ENCODE measurements at regions not wholly inside any gene's neighbourhood (a gene's known extent, or its start where the extent isn't known, plus 50 kb on each side); places are given as distances from the start of the nearest gene placed in this dataset.

- Histone ChIP-seq H3K9me3 (ENCODE audit: control insufficient read depth in 5 of 5, low read length in 5 of 5) (no peaks in the 10 kb centered on the region), H3K4me1 (ENCODE audit: control insufficient read depth in 5 of 5, insufficient read depth in 5 of 5, low read length in 5 of 5) (no peaks in the 10 kb centered on the region), H3K4me3 (ENCODE audit: low read depth in 1 of 5, low read length in 5 of 5) (no peak overlapping the region), H3K27ac (ENCODE audit: low read depth, low read length) (no peak overlapping the region), H3K9ac (ENCODE audit: low read length in 5 of 5) (no peak overlapping the region), H3K36me3 (ENCODE audit: control insufficient read depth in 5 of 5, insufficient read depth in 5 of 5, low read length in 5 of 5) (no peaks in the 10 kb centered on the region), H3K27me3 (ENCODE audit: control insufficient read depth in 5 of 5, insufficient read depth in 4 of 5, low read length in 5 of 5) (no peaks in the 10 kb centered on the region)
Measured at GRCh38 chr4:27985522-27985921, 1124.9 kb downstream of the STIM2 start.

GRCh38 chr4:27986476-27986875, 1125.8 kb downstream of the STIM2 start:
- no peaks in the 10 kb centered on the region for H3K4me1 ChIP-seq (ENCODE audit: control insufficient read depth in 5 of 5, insufficient read depth in 5 of 5, low read length in 5 of 5)
- H3K9me3 ChIP-seq (ENCODE audit: control insufficient read depth in 5 of 5, low read length in 5 of 5), result no peaks in the 10 kb centered on the region
- H3K27me3 ChIP-seq (ENCODE audit: control insufficient read depth in 5 of 5, insufficient read depth in 4 of 5, low read length in 5 of 5), result no peaks in the 10 kb centered on the region
- no peaks in the 10 kb centered on the region for H3K36me3 ChIP-seq (ENCODE audit: control insufficient read depth in 5 of 5, insufficient read depth in 5 of 5, low read length in 5 of 5)
- H3K9ac ChIP-seq (ENCODE audit: low read length in 5 of 5), result no peak overlapping the region
- H3K4me3 ChIP-seq (ENCODE audit: low read depth in 1 of 5, low read length in 5 of 5), result no peak overlapping the region
- no peak overlapping the region for H3K27ac ChIP-seq (ENCODE audit: low read depth, low read length)

- Histone ChIP-seq H3K4me1 (ENCODE audit: control insufficient read depth in 5 of 5, insufficient read depth in 5 of 5, low read length in 5 of 5) (no peaks in the 10 kb centered on the region), H3K9me3 (ENCODE audit: control insufficient read depth in 5 of 5, low read length in 5 of 5) (no peaks in the 10 kb centered on the region), H3K9ac (ENCODE audit: low read length in 5 of 5) (no peak overlapping the region), H3K27ac (ENCODE audit: low read depth, low read length) (no peak overlapping the region), H3K36me3 (ENCODE audit: control insufficient read depth in 5 of 5, insufficient read depth in 5 of 5, low read length in 5 of 5) (no peaks in the 10 kb centered on the region), H3K4me3 (ENCODE audit: low read depth in 1 of 5, low read length in 5 of 5) (no peak overlapping the region), H3K27me3 (ENCODE audit: control insufficient read depth in 5 of 5, insufficient read depth in 4 of 5, low read length in 5 of 5) (no peaks in the 10 kb centered on the region)
Measured at GRCh38 chr4:28001698-28002097, 1141.1 kb downstream of the STIM2 start.

- Histone ChIP-seq H3K9ac (ENCODE audit: low read length in 5 of 5) (no peak overlapping the region), H3K9me3 (ENCODE audit: control insufficient read depth in 5 of 5, low read length in 5 of 5) (no peaks in the 10 kb centered on the region), H3K27ac (ENCODE audit: low read depth, low read length) (no peak overlapping the region), H3K27me3 (ENCODE audit: control insufficient read depth in 5 of 5, insufficient read depth in 4 of 5, low read length in 5 of 5) (no peaks in the 10 kb centered on the region), H3K4me1 (ENCODE audit: control insufficient read depth in 5 of 5, insufficient read depth in 5 of 5, low read length in 5 of 5) (no peaks in the 10 kb centered on the region), H3K36me3 (ENCODE audit: control insufficient read depth in 5 of 5, insufficient read depth in 5 of 5, low read length in 5 of 5) (no peaks in the 10 kb centered on the region), H3K4me3 (ENCODE audit: low read depth in 1 of 5, low read length in 5 of 5) (no peak overlapping the region)
Measured at GRCh38 chr4:28004520-28004919, 1143.9 kb downstream of the STIM2 start.

GRCh38 chr4:28006021-28006420, 1145.4 kb downstream of the STIM2 start:
- Histone ChIP-seq H3K27ac (ENCODE audit: low read depth, low read length) (no peak overlapping the region), H3K36me3 (ENCODE audit: control insufficient read depth in 5 of 5, insufficient read depth in 5 of 5, low read length in 5 of 5) (no peaks in the 10 kb centered on the region), H3K9ac (ENCODE audit: low read length in 5 of 5) (no peak overlapping the region), H3K4me1 (ENCODE audit: control insufficient read depth in 5 of 5, insufficient read depth in 5 of 5, low read length in 5 of 5) (no peaks in the 10 kb centered on the region), H3K9me3 (ENCODE audit: control insufficient read depth in 5 of 5, low read length in 5 of 5) (no peaks in the 10 kb centered on the region), H3K4me3 (ENCODE audit: low read depth in 1 of 5, low read length in 5 of 5) (no peak overlapping the region), H3K27me3 (ENCODE audit: control insufficient read depth in 5 of 5, insufficient read depth in 4 of 5, low read length in 5 of 5) (no peaks in the 10 kb centered on the region)

- no peaks in the 10 kb centered on the region for H3K36me3 ChIP-seq (ENCODE audit: control insufficient read depth in 5 of 5, insufficient read depth in 5 of 5, low read length in 5 of 5)
- no peaks in the 10 kb centered on the region for H3K27me3 ChIP-seq (ENCODE audit: control insufficient read depth in 5 of 5, insufficient read depth in 4 of 5, low read length in 5 of 5)
- no peak overlapping the region for H3K27ac ChIP-seq (ENCODE audit: low read depth, low read length)
- H3K9ac ChIP-seq (ENCODE audit: low read length in 5 of 5), result no peak overlapping the region
- no peaks in the 10 kb centered on the region for H3K4me1 ChIP-seq (ENCODE audit: control insufficient read depth in 5 of 5, insufficient read depth in 5 of 5, low read length in 5 of 5)
- no peaks in the 10 kb centered on the region for H3K9me3 ChIP-seq (ENCODE audit: control insufficient read depth in 5 of 5, low read length in 5 of 5)
- H3K4me3 ChIP-seq (ENCODE audit: low read depth in 1 of 5, low read length in 5 of 5), result no peak overlapping the region
Measured at GRCh38 chr4:28007693-28008092, 1147.1 kb downstream of the STIM2 start.

- Histone ChIP-seq H3K27ac (ENCODE audit: low read depth, low read length) (no peak overlapping the region), H3K9me3 (ENCODE audit: control insufficient read depth in 5 of 5, low read length in 5 of 5) (peaks cover 0 to 5% (median 3%) of the 10 kb centered on the region in 5 donors), H3K4me3 (ENCODE audit: low read depth in 1 of 5, low read length in 5 of 5) (no peak overlapping the region), H3K9ac (ENCODE audit: low read length in 5 of 5) (no peak overlapping the region), H3K27me3 (ENCODE audit: control insufficient read depth in 5 of 5, insufficient read depth in 4 of 5, low read length in 5 of 5) (no peaks in the 10 kb centered on the region), H3K4me1 (ENCODE audit: control insufficient read depth in 5 of 5, insufficient read depth in 5 of 5, low read length in 5 of 5) (no peaks in the 10 kb centered on the region), H3K36me3 (ENCODE audit: control insufficient read depth in 5 of 5, insufficient read depth in 5 of 5, low read length in 5 of 5) (no peaks in the 10 kb centered on the region)
Measured at GRCh38 chr4:28009541-28009940, 1148.9 kb downstream of the STIM2 start.

GRCh38 chr4:28010577-28011240, 1150.1 kb downstream of the STIM2 start:
- no peaks in the 10 kb centered on the region for H3K27me3 ChIP-seq (ENCODE audit: control insufficient read depth in 5 of 5, insufficient read depth in 4 of 5, low read length in 5 of 5)
- H3K9me3 ChIP-seq (ENCODE audit: control insufficient read depth in 5 of 5, low read length in 5 of 5), result peaks cover 0 to 9% (median 5%) of the 10 kb centered on the region in 5 donors
- no peak overlapping the region for H3K9ac ChIP-seq (ENCODE audit: low read length in 5 of 5)
- H3K4me1 ChIP-seq (ENCODE audit: control insufficient read depth in 5 of 5, insufficient read depth in 5 of 5, low read length in 5 of 5), result no peaks in the 10 kb centered on the region
- no peak overlapping the region for H3K27ac ChIP-seq (ENCODE audit: low read depth, low read length)
- H3K36me3 ChIP-seq (ENCODE audit: control insufficient read depth in 5 of 5, insufficient read depth in 5 of 5, low read length in 5 of 5), result no peaks in the 10 kb centered on the region
- H3K4me3 ChIP-seq (ENCODE audit: low read depth in 1 of 5, low read length in 5 of 5), result no peak overlapping the region

GRCh38 chr4:28014469-28014868, 1153.8 kb downstream of the STIM2 start:
- Histone ChIP-seq H3K27ac (ENCODE audit: low read depth, low read length) (no peak overlapping the region), H3K27me3 (ENCODE audit: control insufficient read depth in 5 of 5, insufficient read depth in 4 of 5, low read length in 5 of 5) (no peaks in the 10 kb centered on the region), H3K36me3 (ENCODE audit: control insufficient read depth in 5 of 5, insufficient read depth in 5 of 5, low read length in 5 of 5) (no peaks in the 10 kb centered on the region), H3K9me3 (ENCODE audit: control insufficient read depth in 5 of 5, low read length in 5 of 5) (peaks cover 0 to 9% (median 5%) of the 10 kb centered on the region in 5 donors), H3K4me3 (ENCODE audit: low read depth in 1 of 5, low read length in 5 of 5) (no peak overlapping the region), H3K9ac (ENCODE audit: low read length in 5 of 5) (no peak overlapping the region), H3K4me1 (ENCODE audit: control insufficient read depth in 5 of 5, insufficient read depth in 5 of 5, low read length in 5 of 5) (no peaks in the 10 kb centered on the region)

GRCh38 chr4:28015996-28016395, 1155.4 kb downstream of the STIM2 start:
- H3K36me3 ChIP-seq (ENCODE audit: control insufficient read depth in 5 of 5, insufficient read depth in 5 of 5, low read length in 5 of 5), result no peaks in the 10 kb centered on the region
- no peaks in the 10 kb centered on the region for H3K4me1 ChIP-seq (ENCODE audit: control insufficient read depth in 5 of 5, insufficient read depth in 5 of 5, low read length in 5 of 5)
- no peak overlapping the region for H3K27ac ChIP-seq (ENCODE audit: low read depth, low read length)
- H3K4me3 ChIP-seq (ENCODE audit: low read depth in 1 of 5, low read length in 5 of 5), result no peak overlapping the region
- H3K27me3 ChIP-seq (ENCODE audit: control insufficient read depth in 5 of 5, insufficient read depth in 4 of 5, low read length in 5 of 5), result no peaks in the 10 kb centered on the region
- no peak overlapping the region for H3K9ac ChIP-seq (ENCODE audit: low read length in 5 of 5)
- peaks cover 0 to 9% (median 5%) of the 10 kb centered on the region in 5 donors for H3K9me3 ChIP-seq (ENCODE audit: control insufficient read depth in 5 of 5, low read length in 5 of 5)
